ENCODE measurements at regions not wholly inside any gene's neighbourhood (a gene's known extent, or its start where the extent isn't known, plus 50 kb on each side); places are given as distances from the start of the nearest gene placed in this dataset.

- DNase-seq, result no peak
Measured at GRCh38 chr12:4012977-4013968, 140.1 kb upstream of the PARP11 start.

DNA sequence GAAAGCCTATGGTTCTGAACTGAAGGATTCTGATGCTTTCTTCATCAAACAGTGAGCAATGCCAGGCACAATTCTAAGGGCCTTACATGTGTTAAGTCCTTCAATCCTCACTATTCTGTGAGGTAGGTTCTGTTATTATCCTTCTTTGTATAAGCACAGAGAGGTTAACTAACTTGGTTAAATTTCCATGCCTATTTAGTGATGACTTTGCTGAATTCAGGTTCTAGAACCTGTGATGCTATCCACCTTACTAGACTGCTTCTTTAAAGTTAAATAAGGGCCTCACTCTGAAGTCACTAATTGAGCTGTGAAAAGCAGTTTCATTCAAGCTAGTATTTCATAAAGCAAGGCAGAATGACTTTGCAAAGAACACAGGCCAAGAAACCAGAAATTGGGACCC, 138.9 kb upstream of the PARP11 start:
- no peak for DNase-seq

GRCh38 chr12:4011597-4011996, 138.4 kb upstream of the PARP11 start:
- DNase-seq, result no peak

DNA sequence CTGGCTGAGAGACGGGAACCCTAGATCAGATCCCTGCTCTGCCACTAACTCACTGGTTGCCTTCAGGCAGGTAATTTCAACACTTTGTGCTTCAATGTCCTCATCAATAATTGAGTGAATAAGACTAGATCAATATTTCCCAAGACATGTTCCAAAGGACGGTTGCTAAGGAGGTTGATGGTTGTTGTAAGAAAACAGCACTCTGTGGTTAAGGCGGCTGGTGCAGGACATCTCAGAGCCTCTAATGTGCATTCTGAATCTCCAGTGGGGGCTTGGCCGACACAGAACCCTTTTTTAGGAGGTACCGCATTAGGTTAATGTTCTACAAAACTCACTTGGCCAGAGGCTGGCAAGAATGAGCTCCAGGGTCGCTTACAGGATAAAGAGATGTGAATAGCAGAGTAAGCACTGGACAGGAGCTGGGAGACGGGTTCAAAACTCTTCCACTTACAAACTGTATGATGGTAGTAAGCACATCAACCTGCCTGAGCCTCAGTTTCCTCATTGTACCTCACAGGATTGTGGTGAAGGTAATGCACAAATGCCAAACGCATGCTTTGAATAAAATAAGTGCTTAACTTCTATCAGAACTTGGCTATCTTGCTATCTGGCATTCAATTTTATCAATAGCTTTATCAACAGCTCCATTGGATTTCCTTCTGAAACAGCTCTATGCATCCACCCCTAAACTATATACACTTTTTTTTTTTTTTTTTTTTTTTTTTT, 136.9 kb upstream of the PARP11 start:
- no peak for DNase-seq

DNA sequence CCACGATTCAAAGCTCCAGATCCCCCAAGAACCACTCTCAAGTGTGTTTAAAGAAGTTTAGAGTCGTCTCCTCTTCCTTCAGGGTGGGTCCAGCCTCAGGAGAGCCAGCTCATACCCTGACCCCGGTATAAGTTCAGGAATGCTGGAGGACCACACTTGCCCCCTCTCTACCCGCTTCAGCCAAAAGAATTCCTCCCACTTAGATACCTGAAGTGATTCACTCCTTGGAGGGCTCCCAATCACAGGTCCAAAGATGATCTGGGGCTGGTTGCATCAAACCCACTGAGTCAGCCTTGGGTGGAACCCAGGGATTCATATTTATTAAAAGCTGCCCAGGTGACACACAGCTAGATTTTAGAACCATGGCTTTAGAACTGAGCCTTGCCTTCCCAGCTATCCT, 133.5 kb upstream of the PARP11 start:
- no peak for DNase-seq

DNA sequence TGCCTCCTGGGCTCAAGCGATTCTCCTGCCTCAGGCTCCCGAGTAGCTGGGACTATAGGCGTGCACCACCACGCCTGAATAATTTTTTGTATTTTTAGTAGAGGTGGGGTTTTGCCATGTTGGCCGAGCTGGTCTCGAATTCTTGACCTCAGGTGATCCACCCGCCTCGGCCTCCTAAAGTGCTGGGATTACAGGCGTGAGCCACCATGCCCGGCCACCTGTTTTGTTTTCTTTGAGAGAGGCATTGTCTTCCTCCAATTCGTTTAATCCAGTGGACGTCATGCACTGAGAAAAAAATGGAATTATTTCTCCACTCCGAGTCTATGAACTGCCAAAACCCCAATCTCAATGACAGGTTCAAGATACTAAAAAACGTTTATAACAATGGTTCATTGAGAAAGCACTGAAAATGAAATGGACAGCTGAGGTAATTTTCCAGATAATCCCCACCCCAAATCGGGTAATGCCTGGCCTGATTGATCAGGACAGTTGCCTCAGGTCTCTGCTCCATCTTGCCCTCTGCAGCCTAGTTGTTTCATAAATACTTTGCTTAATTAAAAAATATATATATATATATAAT, 132.7 kb upstream of the PARP11 start:
- DNase-seq, result no peak

DNA sequence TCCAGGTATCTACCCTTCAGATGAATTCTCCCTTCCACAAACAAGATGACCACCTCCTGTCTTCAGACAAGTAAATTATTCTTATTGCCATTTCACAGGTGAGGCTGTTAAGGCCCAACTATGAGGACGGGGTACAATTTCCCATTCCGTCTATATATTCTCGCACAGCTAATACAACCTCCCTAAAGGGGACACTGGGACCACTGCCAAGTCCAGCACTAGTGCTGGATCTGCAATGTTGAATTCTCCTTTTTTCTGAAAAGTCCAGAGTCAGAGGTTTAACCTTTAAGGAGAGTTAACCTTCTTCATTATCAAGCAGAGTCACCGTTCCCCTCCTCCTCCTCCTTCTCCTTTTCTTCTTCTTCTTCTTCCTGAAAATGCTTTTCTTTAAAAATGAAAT, 130.4 kb upstream of the PARP11 start:
- no peak for DNase-seq

- DNase-seq, result no peak
Measured at GRCh38 chr12:4002601-4003000, 129.4 kb upstream of the PARP11 start.

GRCh38 chr12:4001841-4002240, 128.6 kb upstream of the PARP11 start:
- no peak for DNase-seq

- no peak for DNase-seq
Measured at GRCh38 chr12:4001031-4001430, 127.8 kb upstream of the PARP11 start.

DNA sequence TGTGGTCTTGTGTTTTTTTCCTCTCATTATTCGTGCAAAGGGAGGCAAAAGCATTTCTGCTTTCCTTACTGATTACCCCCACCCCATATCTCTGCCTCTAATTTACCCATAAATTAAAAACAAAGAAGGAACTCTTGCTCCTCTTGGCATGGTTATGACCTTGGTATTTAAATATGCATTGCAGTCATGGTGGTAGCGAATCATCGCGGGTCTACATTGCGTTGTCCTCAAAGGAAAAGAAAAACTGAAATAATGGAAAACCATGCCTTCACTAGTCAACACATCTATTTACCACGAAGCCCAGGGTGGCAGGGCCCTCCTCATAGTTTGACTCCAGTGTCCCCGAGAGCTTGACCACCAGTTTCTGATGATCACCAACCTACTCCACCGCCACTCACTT, 126.7 kb upstream of the PARP11 start:
- DNase-seq, result no peak

GRCh38 chr12:3998968-3999792, 126.0 kb upstream of the PARP11 start:
- no peak for DNase-seq

GRCh38 chr12:3998397-3998796, 125.2 kb upstream of the PARP11 start:
- DNase-seq, result no peak

DNA sequence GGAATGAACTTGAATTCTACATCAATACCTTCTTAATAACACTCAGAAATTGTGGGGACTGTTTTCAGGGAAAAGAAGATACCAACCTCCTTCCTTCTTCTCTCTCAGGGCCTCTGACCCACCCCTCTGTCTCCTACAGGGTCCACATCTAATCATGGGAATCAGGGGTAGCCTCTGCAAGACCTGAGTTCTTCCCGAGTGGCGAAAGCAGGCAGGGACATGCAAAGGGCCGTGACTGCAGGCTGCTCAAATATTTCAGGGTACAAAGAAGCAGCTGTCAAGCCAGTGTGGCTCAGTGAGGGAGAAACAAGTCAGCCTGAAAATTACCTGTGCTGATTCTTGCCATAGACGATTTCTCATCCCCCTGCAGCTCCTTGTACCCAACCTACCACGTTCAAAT, 123.1 kb upstream of the PARP11 start:
- no peak for DNase-seq

DNA sequence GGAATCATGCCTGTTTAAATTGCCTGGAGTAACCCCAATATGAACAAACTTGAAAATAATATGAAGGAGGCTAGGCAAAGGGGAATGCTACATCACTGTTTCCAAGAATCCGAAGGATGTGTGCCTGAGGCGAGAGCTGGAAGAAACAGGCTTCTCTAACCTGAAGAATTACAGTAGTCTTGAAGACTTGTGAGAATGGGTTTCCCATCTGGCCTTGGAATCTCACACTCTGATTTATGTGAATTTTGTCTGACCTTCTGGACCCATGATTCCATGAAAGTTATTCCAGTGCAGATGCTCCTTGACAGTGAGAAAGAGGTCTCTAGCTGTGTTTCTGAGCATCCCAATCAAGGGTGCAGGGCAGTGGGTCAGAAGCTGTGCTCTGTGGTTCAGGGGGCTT, 122.1 kb upstream of the PARP11 start:
- DNase-seq, result no peak

DNA sequence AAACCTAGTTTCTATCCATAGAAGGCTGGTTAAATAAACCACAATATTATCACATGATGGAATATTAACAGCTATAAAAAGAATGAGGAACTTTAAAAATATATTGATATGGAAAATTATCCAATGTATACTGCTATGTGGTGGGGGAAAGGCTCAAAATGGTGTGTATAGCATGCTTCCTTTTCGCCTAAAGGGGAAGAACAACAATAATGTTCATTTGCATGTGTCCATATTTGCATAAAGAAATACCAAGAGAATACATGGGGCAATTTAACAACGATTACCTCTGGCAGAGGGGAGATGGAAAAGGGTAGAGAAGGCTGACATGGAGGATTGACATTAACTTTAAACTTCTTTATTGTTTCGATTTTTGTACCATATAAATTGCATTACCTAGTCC, 121.3 kb upstream of the PARP11 start:
- no peak for DNase-seq

DNA sequence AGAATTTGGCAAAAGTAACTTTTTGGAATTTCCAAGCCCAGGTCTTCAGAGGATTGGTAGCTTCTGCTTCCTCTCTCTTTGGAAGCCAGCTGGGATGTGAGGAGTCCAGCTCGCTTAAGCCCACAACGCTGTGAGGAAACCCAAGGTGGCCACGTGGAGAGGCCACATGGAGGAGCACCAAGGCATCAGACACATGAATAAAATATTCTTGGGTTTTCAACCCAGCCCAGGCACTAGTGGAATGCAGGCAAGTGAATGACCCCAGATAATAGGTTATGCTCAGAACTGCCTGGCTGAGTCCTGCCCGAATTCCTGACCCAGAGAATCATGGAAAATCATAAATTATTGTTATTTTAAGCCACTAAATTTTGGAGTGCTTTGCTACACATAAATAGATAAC, 119.7 kb upstream of the PARP11 start:
- no peak for DNase-seq

DNA sequence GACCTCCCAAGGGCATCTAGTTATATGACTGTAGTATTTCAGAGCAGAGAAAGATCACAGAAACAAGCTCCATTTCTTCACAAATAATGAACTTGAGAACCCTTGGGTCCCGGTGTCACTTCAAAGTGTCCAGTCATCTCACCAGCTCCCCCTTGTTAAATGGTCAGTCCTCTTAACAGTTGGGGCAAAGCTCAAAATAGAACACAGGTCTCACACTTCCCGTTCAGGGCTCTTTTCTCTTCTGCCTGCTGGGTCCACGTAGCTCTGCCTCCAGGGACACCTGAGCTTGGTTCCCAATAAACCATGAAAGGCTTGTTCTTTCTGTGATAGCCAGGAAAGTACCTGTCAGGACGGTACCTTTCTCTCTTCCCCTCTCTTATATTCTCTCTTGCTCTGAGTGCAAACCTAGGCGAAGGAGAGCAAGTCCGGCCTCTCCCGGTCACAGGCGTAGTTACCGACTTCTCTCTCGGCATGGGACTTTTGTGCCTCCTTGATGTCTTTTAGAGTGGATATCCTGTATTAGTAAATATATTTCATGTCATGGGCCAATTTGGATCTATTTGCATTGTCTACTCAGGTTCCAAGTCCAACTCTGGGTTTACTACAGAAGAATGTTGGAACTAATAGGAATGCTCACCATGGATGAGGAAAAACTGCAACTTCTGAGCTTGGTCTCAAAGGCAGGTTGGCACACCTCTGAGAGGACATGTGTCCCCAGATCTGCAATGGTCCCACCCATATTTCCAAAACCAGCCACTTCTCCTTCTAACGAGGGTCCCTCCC, 118.8 kb upstream of the PARP11 start:
- DNase-seq, result no peak

- DNase-seq, result no peak
Measured at GRCh38 chr12:3990501-3991280, 117.5 kb upstream of the PARP11 start.

DNA sequence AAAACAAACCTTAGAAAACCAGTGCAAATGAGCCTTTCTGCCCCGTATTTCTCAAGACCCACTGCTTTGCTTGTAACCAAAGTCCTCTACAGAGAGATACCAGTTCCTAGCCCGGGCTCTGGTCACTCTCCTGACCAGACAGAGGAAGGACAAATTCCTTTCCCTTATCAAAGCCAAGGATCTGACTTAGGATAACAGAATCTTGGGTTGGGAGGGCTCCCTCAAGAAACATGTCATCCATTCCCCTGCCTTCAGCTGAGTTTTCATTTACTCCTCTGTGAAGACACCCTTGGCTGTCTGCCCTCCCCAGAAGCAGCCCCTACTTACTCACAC, 116.0 kb upstream of the PARP11 start:
- DNase-seq, result no peak

- DNase-seq, result no peak
Measured at GRCh38 chr12:3988519-3989217, 115.5 kb upstream of the PARP11 start.
